Glutamatergic neuron (in vitro differentiated cells): ENCODE measurements at regions not wholly inside any gene's neighbourhood (a gene's known extent, or its start where the extent isn't known, plus 50 kb on each side); places are given as distances from the start of the nearest gene placed in this dataset.

Source experiments
- DNase-seq: peaks from one replicate; pipeline ENCODE4 v3.0.0; 2022
- H3K27ac Mint-ChIP-seq: one replicate; pipeline ENCODE4 v1.8.0; 2020; ENCODE audit warnings: mild to moderate bottlenecking, mixed read lengths, inconsistent platforms; ENCODE audit not compliant: unreplicated experiment
- H3K27me3 Mint-ChIP-seq: one replicate; pipeline ENCODE4 v1.8.0; 2020; ENCODE audit warnings: mild to moderate bottlenecking, moderate library complexity, mixed read lengths, inconsistent platforms; ENCODE audit not compliant: unreplicated experiment
- H3K36me3 Mint-ChIP-seq: one replicate; pipeline ENCODE4 v1.8.0; 2020; ENCODE audit warnings: mild to moderate bottlenecking, mixed read lengths, inconsistent platforms; ENCODE audit not compliant: unreplicated experiment
- H3K4me1 Mint-ChIP-seq: one replicate; pipeline ENCODE4 v1.8.0; 2020; ENCODE audit warnings: mild to moderate bottlenecking, low read depth, mixed read lengths, inconsistent platforms; ENCODE audit not compliant: unreplicated experiment
- H3K4me3 Mint-ChIP-seq: one replicate; pipeline ENCODE4 v1.8.0; 2020; ENCODE audit warnings: mild to moderate bottlenecking, mixed read lengths, inconsistent platforms; ENCODE audit not compliant: unreplicated experiment
- H3K9me3 Mint-ChIP-seq: one replicate; pipeline ENCODE4 v1.8.0; 2020; ENCODE audit warnings: mild to moderate bottlenecking, moderate library complexity, mixed read lengths, inconsistent platforms; ENCODE audit not compliant: unreplicated experiment
- TF ChIP-seq, protein P1 (sequence below): fragments of 200-600 bp; sonication (generic); IDR thresholded peaks from one replicate; pipeline ENCODE4 v1.5.0; 2021; ENCODE audit not compliant: partially characterized antibody, unreplicated experiment

DNA sequence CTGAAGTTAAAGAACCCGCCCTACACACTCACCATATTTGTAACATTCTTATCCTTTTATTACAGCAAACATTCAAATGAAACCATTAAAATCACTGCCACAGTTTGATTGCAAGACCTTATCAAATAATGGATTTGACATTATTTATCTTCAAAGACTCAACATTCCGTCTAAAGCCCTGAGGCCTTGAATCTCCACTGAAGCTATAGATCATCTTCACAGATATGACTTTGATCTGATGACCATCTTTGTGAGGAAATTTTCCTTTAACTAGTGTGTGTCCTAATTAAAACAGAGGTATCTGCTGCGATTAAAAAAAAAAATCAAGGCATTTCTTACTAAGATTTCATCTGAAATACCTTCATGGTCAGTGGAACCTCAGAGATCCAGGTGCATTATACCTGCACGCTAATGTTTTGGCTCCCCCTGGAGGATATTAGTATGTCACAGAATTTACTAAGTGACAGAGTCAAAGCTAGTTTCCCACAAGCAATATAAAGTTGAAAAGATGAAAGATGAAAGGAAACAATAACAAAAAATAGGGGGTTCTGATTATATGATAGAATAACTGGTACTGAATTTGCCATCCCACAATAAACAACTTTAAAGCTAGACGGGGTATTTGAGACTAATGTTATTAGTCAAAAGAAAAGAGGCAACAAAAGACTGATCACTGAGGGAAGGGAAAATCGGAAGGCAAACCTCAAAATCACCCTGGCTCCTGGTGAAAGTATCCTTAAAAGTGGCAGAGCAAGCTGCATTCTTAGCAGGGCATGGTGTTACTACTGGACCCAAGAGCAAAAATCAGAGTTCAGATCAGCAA lies 923.4 kb downstream of the NCAM2 start:
- no peak for DNase-seq
- H3K27ac Mint-ChIP-seq: no peak overlapping the region
- H3K4me1 Mint-ChIP-seq: no peaks in the 10 kb centered on the region
- H3K4me3 Mint-ChIP-seq: no peak overlapping the region
- no peaks in the 10 kb centered on the region for H3K9me3 Mint-ChIP-seq
- TF ChIP-seq, protein P1, sequence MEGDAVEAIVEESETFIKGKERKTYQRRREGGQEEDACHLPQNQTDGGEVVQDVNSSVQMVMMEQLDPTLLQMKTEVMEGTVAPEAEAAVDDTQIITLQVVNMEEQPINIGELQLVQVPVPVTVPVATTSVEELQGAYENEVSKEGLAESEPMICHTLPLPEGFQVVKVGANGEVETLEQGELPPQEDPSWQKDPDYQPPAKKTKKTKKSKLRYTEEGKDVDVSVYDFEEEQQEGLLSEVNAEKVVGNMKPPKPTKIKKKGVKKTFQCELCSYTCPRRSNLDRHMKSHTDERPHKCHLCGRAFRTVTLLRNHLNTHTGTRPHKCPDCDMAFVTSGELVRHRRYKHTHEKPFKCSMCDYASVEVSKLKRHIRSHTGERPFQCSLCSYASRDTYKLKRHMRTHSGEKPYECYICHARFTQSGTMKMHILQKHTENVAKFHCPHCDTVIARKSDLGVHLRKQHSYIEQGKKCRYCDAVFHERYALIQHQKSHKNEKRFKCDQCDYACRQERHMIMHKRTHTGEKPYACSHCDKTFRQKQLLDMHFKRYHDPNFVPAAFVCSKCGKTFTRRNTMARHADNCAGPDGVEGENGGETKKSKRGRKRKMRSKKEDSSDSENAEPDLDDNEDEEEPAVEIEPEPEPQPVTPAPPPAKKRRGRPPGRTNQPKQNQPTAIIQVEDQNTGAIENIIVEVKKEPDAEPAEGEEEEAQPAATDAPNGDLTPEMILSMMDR: peak; percentile 68
- peaks cover 3% of the 10 kb centered on the region for H3K27me3 Mint-ChIP-seq
- no peaks in the 10 kb centered on the region for H3K36me3 Mint-ChIP-seq

DNA sequence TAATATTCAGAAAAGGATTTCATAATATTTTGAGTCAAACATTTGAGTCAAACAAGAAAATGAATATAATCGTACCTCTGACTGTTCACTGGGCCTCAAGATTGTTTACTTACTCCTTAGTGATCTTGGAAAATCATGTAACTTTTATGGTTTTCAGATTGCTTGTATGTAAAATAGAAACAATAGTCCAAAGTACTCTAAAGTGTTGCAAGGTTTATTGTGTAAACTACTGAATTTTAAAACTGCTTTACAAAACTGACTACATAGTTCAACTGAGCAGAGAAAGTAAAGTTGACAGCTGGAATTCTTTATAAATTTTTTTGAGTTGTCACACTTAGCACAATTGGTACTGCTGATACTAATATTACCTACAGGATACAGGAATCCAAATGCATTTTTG lies 931.0 kb downstream of the NCAM2 start:
- Mint-ChIP-seq H3K4me1 (peaks cover 1% of the 10 kb centered on the region), H3K36me3 (no peaks in the 10 kb centered on the region), H3K9me3 (no peaks in the 10 kb centered on the region), H3K27ac (no peak overlapping the region), H3K27me3 (no peaks in the 10 kb centered on the region), H3K4me3 (no peak overlapping the region)
- TF ChIP-seq, protein P1: no peak
- DNase-seq: no peak

DNA sequence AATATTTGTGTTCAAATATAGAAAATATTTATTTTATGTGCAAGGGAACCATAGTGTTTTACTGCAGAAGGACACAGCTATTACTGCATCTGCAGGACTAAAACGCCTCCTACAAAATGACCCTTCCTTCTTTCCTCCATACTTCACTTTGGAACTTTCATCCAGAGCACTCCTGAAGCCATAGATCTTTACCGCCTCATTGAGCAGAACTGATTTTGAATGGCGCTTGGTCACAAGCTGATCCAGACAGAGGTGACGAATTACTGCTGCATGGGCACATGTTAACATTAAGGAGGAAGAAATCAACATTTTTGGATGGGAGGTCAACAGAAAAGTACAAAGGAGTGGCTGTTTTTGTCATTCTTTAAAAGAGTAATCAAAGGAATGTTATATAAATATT lies 931.6 kb downstream of the NCAM2 start:
- peaks cover 1% of the 10 kb centered on the region for H3K4me1 Mint-ChIP-seq
- TF ChIP-seq, protein P1: no peak
- H3K36me3 Mint-ChIP-seq: no peaks in the 10 kb centered on the region
- no peak overlapping the region for H3K4me3 Mint-ChIP-seq
- H3K9me3 Mint-ChIP-seq: no peaks in the 10 kb centered on the region
- DNase-seq: no peak
- H3K27me3 Mint-ChIP-seq: no peaks in the 10 kb centered on the region
- no peak overlapping the region for H3K27ac Mint-ChIP-seq

DNA sequence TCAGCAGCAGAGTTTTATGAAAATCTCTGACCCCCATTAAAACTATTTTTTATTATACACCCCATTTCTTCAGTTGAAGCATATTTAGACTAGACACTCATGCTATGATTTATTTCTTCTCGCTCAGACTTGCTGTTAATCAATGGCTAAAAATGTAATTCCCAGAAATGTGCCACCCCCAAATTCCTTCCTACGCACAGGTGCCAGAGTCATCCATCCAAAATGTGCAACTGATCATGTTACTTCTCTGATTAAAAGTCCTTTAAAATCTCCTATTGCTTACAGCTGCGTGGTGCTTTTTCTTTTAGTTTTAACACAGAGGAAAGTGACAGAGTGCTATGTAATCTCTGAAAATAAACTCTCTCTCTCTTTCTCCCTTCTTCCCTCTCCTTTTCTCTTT lies 954.4 kb downstream of the NCAM2 start:
- H3K4me3 Mint-ChIP-seq: no peak overlapping the region
- DNase-seq: no peak
- TF ChIP-seq, protein P1: no peak
- H3K9me3 Mint-ChIP-seq: no peaks in the 10 kb centered on the region
- no peaks in the 10 kb centered on the region for H3K4me1 Mint-ChIP-seq
- H3K27ac Mint-ChIP-seq: no peak overlapping the region
- H3K36me3 Mint-ChIP-seq: no peaks in the 10 kb centered on the region
- peaks cover 2% of the 10 kb centered on the region for H3K27me3 Mint-ChIP-seq

DNA sequence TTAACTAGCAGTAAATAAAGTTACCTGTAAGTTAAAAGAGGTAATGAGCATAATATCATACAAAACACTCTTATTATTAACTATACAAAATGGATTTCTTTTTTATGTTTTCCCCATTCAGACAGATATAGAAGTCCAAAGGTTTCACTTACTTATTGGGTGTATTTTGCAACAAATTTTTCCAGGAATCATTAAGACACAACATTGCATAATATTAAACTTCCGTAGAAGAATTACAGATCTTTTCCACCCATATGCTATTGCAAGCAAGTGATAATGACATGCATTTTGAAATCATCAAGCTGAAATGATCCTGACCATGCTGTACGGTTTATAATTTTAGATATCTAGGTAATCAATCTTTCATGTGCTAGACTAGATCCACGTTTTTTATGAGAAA lies 957.0 kb downstream of the NCAM2 start:
- H3K27ac Mint-ChIP-seq: no peak overlapping the region
- no peaks in the 10 kb centered on the region for H3K27me3 Mint-ChIP-seq
- TF ChIP-seq, protein P1: no peak
- no peaks in the 10 kb centered on the region for H3K36me3 Mint-ChIP-seq
- no peaks in the 10 kb centered on the region for H3K4me1 Mint-ChIP-seq
- no peaks in the 10 kb centered on the region for H3K9me3 Mint-ChIP-seq
- DNase-seq: no peak
- no peak overlapping the region for H3K4me3 Mint-ChIP-seq
